GM23338 (cell line): ENCODE measurements at regions not wholly inside any gene's neighbourhood (a gene's known extent, or its start where the extent isn't known, plus 50 kb on each side); places are given as distances from the start of the nearest gene placed in this dataset.
A peak's percentile ranks its signal among the peaks of the same experiment; 100 is the strongest.
"Not testable (repeated sequence)": the region's sequence is repeated elsewhere in the genome, so short reads cannot be mapped to it uniquely, and the experiment has no call there.

Experiments
- ATAC-seq: fragments of 200-7000 bp; cut with Tn5 transposase; 3 replicates; pipeline ENCODE4 v1.9.1; 2020
- DNase-seq: peaks from one replicate; pipeline ENCODE4 v3.0.0-alpha.2; 2015; ENCODE audit warnings: low spot score
- H2AFZ ChIP-seq: fragments of 200-600 bp; sonication (generic); 2 replicates; pipeline ENCODE4 v1.8.0; 2016; ENCODE audit warnings: antibody characterized with exemption, mild to moderate bottlenecking, moderate library complexity
- H3F3A ChIP-seq: fragments of 200-600 bp; sonication (generic); replicated peaks from 2 replicates; pipeline ENCODE4 v1.8.0; 2017; ENCODE audit warnings: antibody characterized with exemption, mixed run types, low read depth
- H3K27ac ChIP-seq: fragments of 200-600 bp; sonication (generic); 2 replicates; pipeline ENCODE4 v1.6.1; 2016; ENCODE audit warnings: low read depth
- H3K27me3 ChIP-seq: fragments of 200-600 bp; sonication (generic); 2 replicates; pipeline ENCODE4 v1.8.0; 2016; ENCODE audit warnings: mild to moderate bottlenecking, mixed run types, moderate library complexity; ENCODE audit not compliant: insufficient read depth
- H3K36me3 ChIP-seq: fragments of 200-600 bp; sonication (generic); 2 replicates; pipeline ENCODE4 v1.8.0; 2016; ENCODE audit warnings: mild to moderate bottlenecking; ENCODE audit not compliant: insufficient read depth
- H3K4me1 ChIP-seq: fragments of 200-600 bp; sonication (generic); 2 replicates; pipeline ENCODE4 v1.8.0; 2016; ENCODE audit warnings: mild to moderate bottlenecking, moderate library complexity; ENCODE audit not compliant: insufficient read depth
- H3K4me2 ChIP-seq: fragments of 200-600 bp; sonication (generic); 2 replicates; pipeline ENCODE4 v1.7.1; 2017; ENCODE audit warnings: mixed run types
- H3K4me3 ChIP-seq: fragments of 200-600 bp; sonication (generic); 2 replicates; pipeline ENCODE4 v1.6.1; 2016; ENCODE audit warnings: mixed run types
- H3K79me2 ChIP-seq: fragments of 200-600 bp; sonication (generic); replicated peaks from 2 replicates; pipeline ENCODE4 v1.8.0; 2017; ENCODE audit warnings: mild to moderate bottlenecking; ENCODE audit not compliant: insufficient read depth
- H3K9me2 ChIP-seq: fragments of 200-600 bp; sonication (generic); 2 replicates; pipeline ENCODE4 v1.8.0; 2017; ENCODE audit not compliant: insufficient read depth
- H4K20me1 ChIP-seq: fragments of 200-600 bp; sonication (generic); replicated peaks from 2 replicates; pipeline ENCODE4 v1.8.0; 2017; ENCODE audit warnings: mild to moderate bottlenecking; ENCODE audit not compliant: insufficient read depth
- H3K27ac Mint-ChIP-seq: 2 replicates; pipeline ENCODE4 v1.8.0; 2020; ENCODE audit warnings: inconsistent platforms, mild to moderate bottlenecking, moderate library complexity, mixed read lengths
- H3K27me3 Mint-ChIP-seq: 3 replicates; pipeline ENCODE4 v1.8.0; 2022; ENCODE audit warnings: low read depth, mild to moderate bottlenecking, moderate library complexity, mixed read lengths, inconsistent platforms; ENCODE audit not compliant: insufficient read depth, poor library complexity
- H3K36me3 Mint-ChIP-seq: 3 replicates; pipeline ENCODE4 v1.8.0; 2021; ENCODE audit warnings: low read depth, mild to moderate bottlenecking, inconsistent platforms, moderate library complexity, mixed read lengths
- H3K4me1 Mint-ChIP-seq: 3 replicates; pipeline ENCODE4 v1.8.0; 2020; ENCODE audit warnings: mild to moderate bottlenecking, inconsistent platforms, mixed read lengths
- H3K4me3 Mint-ChIP-seq: 3 replicates; pipeline ENCODE4 v1.8.0; 2021; ENCODE audit warnings: moderate library complexity, mild to moderate bottlenecking, inconsistent platforms, mixed read lengths
- H3K9me3 Mint-ChIP-seq: 3 replicates; pipeline ENCODE4 v1.8.0; 2020; ENCODE audit warnings: moderate library complexity, mild to moderate bottlenecking, inconsistent platforms, mixed read lengths
- CREB1 ChIP-seq: fragments of 250-450 bp; sonication (Bioruptor Pico); IDR thresholded peaks from 2 replicates; pipeline ENCODE4 v1.5.0; 2020; ENCODE audit warnings: low read depth, mild to moderate bottlenecking, moderate library complexity
- ETS1 ChIP-seq: IDR thresholded peaks from 2 replicates; pipeline ENCODE4 v1.6.1; 2016; ENCODE audit warnings: antibody characterized with exemption
- EZH2 ChIP-seq: fragments of 200-600 bp; sonication (generic); IDR thresholded peaks from one replicate; pipeline ENCODE4 v1.8.0; 2017; ENCODE audit warnings: antibody characterized with exemption, mild to moderate bottlenecking, low read depth; ENCODE audit not compliant: unreplicated experiment
- EZH2phosphoT487 ChIP-seq: fragments of 200-600 bp; sonication (generic); IDR thresholded peaks from one replicate; pipeline ENCODE4 v1.8.1; 2018; ENCODE audit warnings: antibody characterized with exemption; ENCODE audit not compliant: unreplicated experiment
- JUNB ChIP-seq: IDR thresholded peaks from one replicate; pipeline ENCODE4 v1.6.1; 2016; ENCODE audit warnings: antibody characterized with exemption; ENCODE audit not compliant: unreplicated experiment
- NANOG ChIP-seq: IDR thresholded peaks from 2 replicates; pipeline ENCODE4 v1.6.1; 2016; ENCODE audit warnings: antibody characterized with exemption, borderline replicate concordance
- REST ChIP-seq: IDR thresholded peaks from one replicate; pipeline ENCODE4 v1.6.1; 2018; ENCODE audit warnings: antibody characterized with exemption; ENCODE audit not compliant: unreplicated experiment
- STAT1 ChIP-seq: IDR thresholded peaks from one replicate; pipeline ENCODE4 v1.6.1; 2016; ENCODE audit warnings: antibody characterized with exemption; ENCODE audit not compliant: unreplicated experiment
- ZNF114 ChIP-seq: fragments of 250-450 bp; sonication (Bioruptor Pico); IDR thresholded peaks from 2 replicates; pipeline ENCODE4 v1.5.0; 2020; ENCODE audit warnings: mild to moderate bottlenecking, moderate library complexity
- ZNF331 ChIP-seq: fragments of 250-450 bp; sonication (Bioruptor Pico); IDR thresholded peaks from 2 replicates; pipeline ENCODE4 v1.5.0; 2020; ENCODE audit warnings: low read depth, mild to moderate bottlenecking, moderate library complexity

DNA sequence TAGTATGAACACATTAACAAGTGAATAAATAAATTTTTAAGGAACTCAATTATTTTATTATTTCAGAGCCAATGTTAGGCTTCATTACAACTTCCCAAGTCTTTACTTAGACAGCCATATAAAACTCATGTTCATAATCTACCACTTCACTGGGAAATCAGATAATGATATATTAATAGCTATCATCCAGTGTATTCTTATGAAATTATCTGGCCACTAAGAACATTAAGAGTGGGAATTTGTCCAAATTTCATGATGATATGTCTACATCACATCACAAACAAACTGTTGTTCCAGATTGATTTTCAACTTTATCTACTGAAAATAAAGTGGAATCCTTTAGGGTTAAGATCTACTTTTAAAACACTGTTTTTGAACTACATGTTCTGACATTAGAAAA, 668.6 kb downstream of the EFNA5 start:
- Histone ChIP-seq H3K4me3 (no peak overlapping the region), H4K20me1 (no peaks in the 10 kb centered on the region), H3K36me3 (no peaks in the 10 kb centered on the region), H3F3A (no peaks in the 10 kb centered on the region), H3K79me2 (no peaks in the 10 kb centered on the region), H3K9me2 (no peaks in the 10 kb centered on the region), H3K4me2 (no peak overlapping the region), H3K27ac (no peak overlapping the region), H3K4me1 (no peaks in the 10 kb centered on the region), H2AFZ (no peak overlapping the region), H3K27me3 (no peaks in the 10 kb centered on the region; the same call in 1 of the 2 replicates)
- H3K4me1 Mint-ChIP-seq: peaks cover 4% of the 10 kb centered on the region; the same call in 2 of the 3 replicates
- peaks cover 22% of the 10 kb centered on the region for H3K9me3 Mint-ChIP-seq
- no peak for TF ChIP-seq NANOG
- no peak for TF ChIP-seq STAT1
- no peak for TF ChIP-seq EZH2phosphoT487
- no peak for DNase-seq
- H3K27me3 Mint-ChIP-seq: peaks cover 2% of the 10 kb centered on the region
- ATAC-seq: no peak
- peaks cover 30% of the 10 kb centered on the region for H3K36me3 Mint-ChIP-seq
- no peak overlapping the region for H3K27ac Mint-ChIP-seq
- no peak overlapping the region for H3K4me3 Mint-ChIP-seq

DNA sequence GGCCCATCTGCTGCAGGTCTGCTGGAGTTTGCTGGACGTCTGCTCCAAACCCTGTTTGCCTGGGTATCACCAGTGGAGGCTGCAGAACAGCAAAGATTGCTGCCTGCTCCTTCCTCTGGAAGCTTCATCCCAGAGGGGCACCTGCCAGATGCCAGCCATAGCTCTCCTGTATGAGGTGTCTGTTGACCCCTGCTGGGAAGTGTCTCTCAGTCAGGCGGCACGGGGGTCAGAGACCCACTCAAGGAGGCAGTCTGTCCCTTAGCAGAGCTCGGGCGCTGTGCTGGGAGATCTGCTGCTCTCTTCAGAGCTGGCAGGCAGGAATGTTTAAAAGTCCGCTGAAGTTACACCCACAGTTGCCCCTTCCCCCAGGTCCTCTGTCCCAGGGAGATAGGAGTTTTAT, 671.2 kb downstream of the EFNA5 start:
- not testable (repeated sequence) for H3K4me3 Mint-ChIP-seq, H3K36me3 ChIP-seq, H3K4me1 ChIP-seq, H3K27ac ChIP-seq, H3K79me2 ChIP-seq, H3K27me3 Mint-ChIP-seq, H3K9me2 ChIP-seq, H4K20me1 ChIP-seq, H3F3A ChIP-seq, H3K4me1 Mint-ChIP-seq, ATAC-seq, DNase-seq, H3K4me3 ChIP-seq, H3K4me2 ChIP-seq, H3K27ac Mint-ChIP-seq, H3K27me3 ChIP-seq, H2AFZ ChIP-seq
- Mint-ChIP-seq H3K36me3 (peaks cover 45% of the 10 kb centered on the region), H3K9me3 (peaks cover 35% of the 10 kb centered on the region)

- H3K27ac Mint-ChIP-seq: peak overlapping the region; percentile 45; the same call in 1 of the 2 replicates
- ATAC-seq (no peak), DNase-seq (no peak)
- peaks cover 54% of the 10 kb centered on the region for H3K79me2 ChIP-seq
- H3K9me2 ChIP-seq: no peaks in the 10 kb centered on the region
- no peaks in the 10 kb centered on the region; the same call in 1 of the 2 replicates for H4K20me1 ChIP-seq
- H3K27me3 ChIP-seq: no peaks in the 10 kb centered on the region
- peaks cover 3% of the 10 kb centered on the region; the same call in 1 of the 3 replicates for H3K9me3 Mint-ChIP-seq
- no peak overlapping the region for H3K27ac ChIP-seq
- H3K36me3 Mint-ChIP-seq: peaks cover 54% of the 10 kb centered on the region
- H3F3A ChIP-seq: no peaks in the 10 kb centered on the region
- H3K4me3 Mint-ChIP-seq: peak overlapping the region; percentile 39
- H3K36me3 ChIP-seq: peaks cover 11% of the 10 kb centered on the region; the same call in 1 of the 2 replicates
- peaks cover 40% of the 10 kb centered on the region for H3K4me1 Mint-ChIP-seq
- H3K4me1 ChIP-seq: peaks cover 44% of the 10 kb centered on the region
- no peak overlapping the region for H2AFZ ChIP-seq
- H3K27me3 Mint-ChIP-seq: peaks cover 16% of the 10 kb centered on the region
- H3K4me3 ChIP-seq: peak overlapping the region; percentile 89
- H3K4me2 ChIP-seq: peak overlapping the region; percentile 68
- no peak for TF ChIP-seq ETS1
- no peak for TF ChIP-seq EZH2
- no peak for TF ChIP-seq EZH2phosphoT487
- TF ChIP-seq REST: no peak
- TF ChIP-seq ZNF331: no peak
- no peak for TF ChIP-seq ZNF114
- no peak for TF ChIP-seq JUNB
- TF ChIP-seq CREB1 (CRISPR knock-in tag): no peak
- TF ChIP-seq STAT1: no peak
These were observed 684.7 kb downstream of the EFNA5 start for GRCh38 chr5:106986006-106986405.
